H1 (cell line): ENCODE measurements at regions not wholly inside any gene's neighbourhood (a gene's known extent, or its start where the extent isn't known, plus 50 kb on each side); places are given as distances from the start of the nearest gene placed in this dataset.

ENCODE experiments used
- EZH2 ChIP-seq: fragments of 200-600 bp; sonication (generic); IDR thresholded peaks from 2 replicates; pipeline ENCODE4 v1.7.1; 2012; ENCODE audit warnings: low read depth, mild to moderate bottlenecking, moderate library complexity, low read length, inconsistent platforms; ENCODE audit not compliant: severe bottlenecking
- HDAC2 ChIP-seq, 2 experiments: fragments of 300-600 bp in 1 of 2; sonication (generic) in 1 of 2; IDR thresholded peaks; 2 replicates each; pipeline ENCODE4 v1.6.1; 2011 to 2012; ENCODE audit warnings: low read depth in 2 of 2, low read length in 2 of 2, mild to moderate bottlenecking in 2 of 2, moderate library complexity in 2 of 2, borderline replicate concordance in 1 of 2, inconsistent platforms in 1 of 2
- NRF1 ChIP-seq: IDR thresholded peaks from 2 replicates; pipeline ENCODE4 v1.6.1; 2011; ENCODE audit warnings: mild to moderate bottlenecking, low read depth, low read length, improper control_type of control experiment
- RFX5 ChIP-seq: IDR thresholded peaks from 2 replicates; pipeline ENCODE4 v1.6.1; 2011; ENCODE audit warnings: low read depth, low read length, improper control_type of control experiment, borderline replicate concordance
- TEAD4 ChIP-seq: IDR thresholded peaks from 2 replicates; pipeline ENCODE4 v1.6.1; 2012; ENCODE audit warnings: low read depth, low read length, inconsistent platforms, mixed read lengths

DNA sequence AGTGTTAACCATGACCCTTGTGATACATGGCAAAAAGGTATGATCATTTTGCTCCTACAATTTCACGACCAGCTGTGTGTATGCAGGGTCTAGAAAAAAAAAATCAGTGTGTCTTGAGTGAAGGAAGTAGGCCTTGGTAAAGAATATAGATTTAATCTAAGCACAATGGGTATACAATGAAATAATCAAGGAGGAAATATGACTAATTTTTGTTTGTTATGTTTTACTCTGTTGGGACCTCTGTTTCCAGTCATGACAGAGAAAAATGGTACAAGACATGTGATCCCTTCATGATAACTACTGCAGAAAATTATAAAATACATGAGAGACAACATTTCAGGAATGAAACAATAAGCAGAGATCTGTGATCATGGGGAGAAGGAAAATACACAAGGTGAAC lies 835.5 kb downstream of the PDHA2 start (continued):
- TF ChIP-seq HDAC2 (IDR thresholded peaks at IDR 0.05; ENCODE audit: borderline replicate concordance in 1 of 2, low read depth in 2 of 2, low read length in 2 of 2) (no peak), EZH2 (no peak), TEAD4 (no peak), NRF1 (no peak), RFX5 (no peak)
